Embryonic facial prominence (tissue), 1 donor: ENCODE measurements at regions not wholly inside any gene's neighbourhood (a gene's known extent, or its start where the extent isn't known, plus 50 kb on each side); places are given as distances from the start of the nearest gene placed in this dataset.

Experiments used
- DNase-seq: peaks from one replicate; pipeline ENCODE4 v3.0.0-alpha.2; 2016; ENCODE audit errors: extremely low spot score

GRCh38 chr3:150070271-150070670 is 99.6 kb upstream of the PFN2 start:
- no peak for DNase-seq

GRCh38 chr3:150069633-150070032 is 98.9 kb upstream of the PFN2 start:
- DNase-seq: no peak

- DNase-seq: no peak
These were observed 98.4 kb upstream of the PFN2 start for GRCh38 chr3:150069154-150069527.

DNA sequence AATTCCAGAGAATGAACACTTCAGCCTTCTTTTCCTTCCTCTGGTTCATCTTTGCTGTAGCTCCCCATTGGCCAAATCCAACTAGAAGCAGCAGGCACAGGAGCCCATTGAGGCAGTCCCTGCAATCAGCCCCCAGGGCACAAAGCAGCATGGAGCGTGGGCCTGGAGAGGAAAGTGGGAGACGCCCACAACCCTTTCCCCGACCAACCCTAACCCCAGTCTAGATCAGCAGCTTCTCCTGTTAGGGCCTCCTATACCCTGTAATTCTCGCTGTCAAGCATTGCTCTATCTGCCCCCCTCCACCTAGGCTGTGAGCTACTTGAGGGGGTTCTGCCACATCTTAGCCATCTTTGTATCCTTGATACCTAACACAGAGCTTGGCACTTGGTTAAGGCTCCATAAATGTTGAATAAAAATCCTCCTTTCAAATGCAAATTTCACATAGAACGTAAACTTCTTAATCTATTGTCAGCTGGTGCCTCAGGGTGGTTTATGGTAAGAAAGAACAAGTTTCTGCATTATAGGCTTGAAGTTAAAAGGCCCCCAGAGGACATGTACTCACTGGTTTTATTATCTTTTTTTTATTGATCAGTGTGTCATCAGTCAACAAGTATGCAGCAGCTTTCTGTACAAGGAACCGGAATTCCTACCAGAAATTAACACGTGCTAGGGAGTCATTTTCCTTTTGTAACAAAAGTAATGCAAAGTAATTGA is 97.9 kb upstream of the PFN2 start:
- no peak for DNase-seq

- DNase-seq: no peak
These were observed 96.9 kb upstream of the PFN2 start for GRCh38 chr3:150067561-150067960.

DNA sequence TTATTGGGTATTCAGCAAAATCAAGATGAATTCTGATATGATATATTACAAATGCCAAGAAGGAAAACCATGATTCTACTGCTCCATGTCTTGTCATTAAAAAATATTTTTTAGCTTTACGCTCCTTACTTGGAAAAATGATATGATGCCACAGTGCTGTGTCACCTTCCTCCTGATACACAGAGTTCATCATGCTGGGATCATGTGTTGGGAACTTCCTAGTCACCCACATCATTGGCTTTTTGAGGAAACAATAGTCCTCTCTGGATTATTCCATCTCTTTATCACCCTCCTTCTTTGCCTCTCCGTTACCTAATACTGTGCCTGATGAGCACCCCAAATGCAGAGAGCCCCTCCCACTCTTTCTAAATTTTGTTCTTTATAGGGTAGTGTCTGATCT is 94.3 kb upstream of the PFN2 start:
- no peak for DNase-seq

GRCh38 chr3:150063237-150063636 is 92.5 kb upstream of the PFN2 start:
- DNase-seq: no peak

DNA sequence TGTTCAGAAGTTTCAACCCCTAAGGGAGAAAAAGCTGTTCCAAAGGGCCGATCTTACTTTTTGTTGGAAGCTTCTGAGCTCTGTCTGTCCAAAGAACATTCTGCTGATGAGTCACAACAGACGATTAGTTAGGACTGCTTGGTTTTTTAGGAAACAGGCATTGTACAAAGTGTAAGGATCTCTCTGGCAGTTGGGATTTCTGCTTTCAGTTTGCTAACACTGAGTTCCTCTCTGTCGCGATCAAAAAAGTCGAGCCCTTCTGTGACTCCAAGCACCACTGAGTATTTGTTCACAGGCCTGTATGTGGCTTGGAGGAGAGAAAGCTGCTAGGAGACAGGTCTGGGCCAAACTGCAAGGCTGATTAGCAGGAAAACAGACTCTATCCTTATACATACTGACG is 91.8 kb upstream of the PFN2 start:
- no peak for DNase-seq

DNA sequence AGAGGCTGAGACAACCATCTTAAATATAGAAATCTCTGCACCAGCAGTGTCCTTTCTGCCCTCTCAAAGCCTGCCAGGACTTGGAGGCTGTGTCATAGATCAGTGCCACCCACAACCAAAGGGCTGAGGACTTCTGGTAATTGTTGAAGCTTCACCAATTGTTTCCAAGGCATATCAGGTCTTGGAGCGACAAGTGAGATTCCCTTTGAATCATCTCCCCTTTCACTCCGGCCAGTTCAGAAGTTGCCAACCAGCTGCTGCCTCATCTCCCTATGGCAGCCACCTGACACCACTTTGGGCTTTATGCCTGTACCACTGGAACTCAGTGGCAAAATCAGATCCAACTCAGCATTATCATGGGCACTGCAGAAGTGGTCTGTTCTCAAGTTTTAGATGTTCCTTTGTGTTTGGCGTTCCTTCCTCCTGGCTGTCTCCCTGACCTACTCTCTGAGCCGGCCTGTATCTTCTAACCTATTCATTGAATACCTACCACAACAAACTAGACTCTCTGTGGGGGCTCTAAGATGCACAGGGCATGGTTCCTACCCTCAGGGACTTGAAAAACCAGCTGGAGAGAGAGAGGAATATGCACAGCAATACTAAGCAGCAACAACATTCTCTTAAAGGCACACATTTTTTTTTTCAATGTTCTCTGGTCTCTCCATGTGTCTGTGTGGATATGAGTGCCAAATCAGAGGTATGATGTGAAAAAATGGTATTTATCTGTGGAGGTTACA is 90.8 kb upstream of the PFN2 start:
- DNase-seq: no peak

GRCh38 chr3:150059729-150060128 is 89.0 kb upstream of the PFN2 start:
- no peak for DNase-seq

DNA sequence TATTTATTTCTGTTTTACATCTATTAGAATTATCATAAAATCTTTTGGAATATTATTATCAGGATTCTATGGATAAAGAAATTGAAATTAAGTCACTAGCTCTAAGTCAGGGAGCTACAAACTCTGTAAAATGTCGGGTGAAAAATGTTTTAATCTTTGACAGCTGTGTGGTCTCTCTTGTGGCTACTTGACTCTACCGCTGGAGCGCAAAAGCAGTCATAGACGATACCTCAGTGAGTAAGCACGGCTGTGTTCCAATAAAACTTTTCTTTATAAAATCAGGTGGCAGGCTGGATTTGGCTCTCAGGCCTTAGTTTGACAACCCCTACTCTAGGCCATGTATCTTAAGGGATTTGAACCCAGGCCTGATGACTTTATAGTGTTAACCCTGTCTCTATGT is 88.5 kb upstream of the PFN2 start:
- DNase-seq: no peak

DNA sequence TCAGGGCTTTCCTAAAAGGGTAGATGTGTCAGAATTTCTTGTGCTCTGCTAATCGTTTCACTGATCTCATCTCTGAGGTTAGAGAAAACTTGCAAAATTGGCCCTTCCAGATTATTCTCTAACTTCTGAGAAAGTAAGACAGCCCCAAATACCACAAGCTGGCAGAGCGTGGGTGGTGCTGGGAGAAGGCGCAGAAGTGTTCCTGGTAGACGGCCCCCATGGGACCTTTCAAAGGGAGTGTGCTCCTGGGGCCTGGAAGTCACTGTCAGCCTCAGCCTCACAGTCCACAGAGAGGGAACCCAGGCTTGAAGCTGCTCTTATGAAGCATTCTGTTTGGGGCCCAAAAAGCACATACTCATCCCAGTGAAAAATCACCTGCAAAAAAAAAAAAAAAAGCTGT is 86.5 kb upstream of the PFN2 start:
- no peak for DNase-seq

DNA sequence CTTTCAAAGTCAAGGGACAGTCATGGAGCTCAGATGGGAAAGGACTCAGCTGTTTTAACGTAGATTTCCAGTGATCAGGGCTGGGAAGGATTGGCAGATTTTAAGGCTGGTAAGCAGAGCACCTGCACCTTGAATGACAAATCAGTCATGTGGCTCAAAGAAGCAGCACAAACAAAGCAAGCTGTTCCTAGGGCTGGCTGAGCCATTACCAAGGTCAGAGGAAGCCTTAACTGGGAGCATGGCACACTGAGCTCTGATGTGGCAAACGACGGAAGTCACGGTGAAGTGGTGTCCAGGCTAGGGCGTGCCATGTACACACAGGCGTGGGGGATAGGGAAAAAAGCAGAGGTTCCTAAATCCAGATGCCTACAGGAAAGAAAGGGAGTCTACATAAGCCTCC is 84.6 kb upstream of the PFN2 start:
- DNase-seq: no peak

GRCh38 chr3:150054635-150055034 is 83.9 kb upstream of the PFN2 start:
- DNase-seq: no peak

GRCh38 chr3:150050510-150050909 is 79.8 kb upstream of the PFN2 start:
- DNase-seq: no peak

DNA sequence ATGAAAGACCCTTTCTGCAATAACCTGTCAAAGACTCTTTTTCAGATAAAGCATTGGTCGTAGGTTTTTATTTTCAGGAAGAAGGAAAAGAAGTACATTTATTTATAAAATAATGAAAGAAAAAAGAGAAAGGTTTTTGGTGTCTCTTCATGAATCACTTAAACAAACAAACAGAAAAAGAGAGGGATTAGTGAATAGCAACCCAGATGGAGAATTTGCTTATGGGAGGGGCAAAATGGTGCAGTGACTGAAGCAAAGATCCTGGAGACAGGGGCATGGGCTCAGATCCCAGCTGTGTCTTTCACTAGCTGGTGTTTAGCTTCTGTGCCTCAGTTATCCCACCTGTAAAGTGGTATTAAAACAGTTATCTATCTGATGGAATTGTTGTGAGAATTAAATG is 78.6 kb upstream of the PFN2 start:
- no peak for DNase-seq

DNA sequence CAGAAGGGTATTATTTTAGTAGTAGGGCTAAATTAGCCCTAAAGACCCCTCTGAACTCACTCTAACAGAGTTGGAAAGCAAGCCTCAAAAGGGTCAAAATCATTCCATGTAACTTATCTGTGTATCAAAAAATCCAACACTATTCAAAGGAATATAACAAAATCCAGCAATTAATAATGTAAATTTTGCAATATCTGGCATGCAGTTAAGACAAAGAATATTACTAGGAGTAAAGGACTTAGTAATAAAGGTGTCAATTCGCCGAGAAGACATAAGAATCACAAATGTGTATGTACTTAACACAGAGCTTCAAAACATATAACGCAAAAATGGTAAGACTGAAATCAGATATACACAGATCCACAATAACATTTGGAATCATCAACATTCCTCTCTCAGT is 71.2 kb upstream of the PFN2 start:
- no peak for DNase-seq

DNA sequence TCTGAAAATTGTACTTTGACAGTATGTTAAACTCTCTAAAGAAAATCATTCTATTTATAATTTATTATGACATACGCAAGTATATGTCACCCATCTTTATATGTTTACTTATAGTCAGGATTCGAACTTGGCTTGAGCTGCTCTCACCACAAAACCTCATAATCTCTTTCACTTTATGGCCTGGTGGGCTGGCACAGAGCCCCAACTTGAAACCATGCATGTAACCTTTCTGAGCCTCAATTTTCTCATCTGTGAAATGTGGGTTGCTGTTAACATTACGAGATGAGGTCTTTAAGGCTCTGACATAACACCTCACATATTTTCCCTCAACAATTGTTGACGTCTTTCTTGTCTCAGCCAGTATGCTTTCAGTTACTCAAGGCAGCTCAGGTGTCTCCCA is 69.4 kb upstream of the PFN2 start:
- no peak for DNase-seq

DNA sequence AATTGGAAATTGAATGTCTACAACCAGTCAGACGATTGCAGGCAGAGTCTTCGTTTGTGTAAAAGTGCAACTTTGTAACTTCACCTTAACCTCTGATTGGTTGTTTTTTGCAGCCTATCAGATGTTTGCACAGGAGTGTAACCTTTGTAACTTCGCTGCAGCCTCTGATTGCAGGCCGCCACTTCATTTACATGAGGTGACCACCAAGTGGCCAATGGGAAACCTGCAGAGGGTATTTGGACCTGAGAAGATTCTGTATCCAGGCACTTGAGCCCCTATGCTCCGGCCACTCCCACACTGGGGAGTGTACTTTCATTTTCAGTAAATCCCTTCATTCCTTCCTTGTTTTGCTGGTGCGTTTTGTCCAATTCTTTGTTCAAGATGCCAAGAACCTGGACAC is 68.1 kb upstream of the PFN2 start:
- DNase-seq: no peak

DNA sequence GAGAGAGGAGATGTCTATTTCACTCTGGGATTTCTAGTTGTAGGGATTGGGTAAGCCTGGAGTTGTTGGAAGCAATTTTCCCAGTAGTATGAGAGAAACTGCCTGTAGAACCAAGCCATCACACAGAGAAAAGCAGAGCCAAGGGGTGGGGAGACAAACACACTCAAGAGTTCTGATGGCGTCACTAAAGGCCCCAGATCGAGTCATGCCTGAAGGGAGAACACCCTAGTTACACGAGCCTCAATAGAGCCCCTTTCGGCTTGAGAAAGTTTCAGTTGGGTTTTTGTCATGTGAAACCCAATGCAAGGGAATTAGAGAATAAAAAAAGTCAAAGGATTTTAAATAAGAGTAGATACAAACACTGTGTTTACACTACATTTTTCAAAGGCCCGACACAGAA is 66.1 kb upstream of the PFN2 start:
- DNase-seq: no peak

DNA sequence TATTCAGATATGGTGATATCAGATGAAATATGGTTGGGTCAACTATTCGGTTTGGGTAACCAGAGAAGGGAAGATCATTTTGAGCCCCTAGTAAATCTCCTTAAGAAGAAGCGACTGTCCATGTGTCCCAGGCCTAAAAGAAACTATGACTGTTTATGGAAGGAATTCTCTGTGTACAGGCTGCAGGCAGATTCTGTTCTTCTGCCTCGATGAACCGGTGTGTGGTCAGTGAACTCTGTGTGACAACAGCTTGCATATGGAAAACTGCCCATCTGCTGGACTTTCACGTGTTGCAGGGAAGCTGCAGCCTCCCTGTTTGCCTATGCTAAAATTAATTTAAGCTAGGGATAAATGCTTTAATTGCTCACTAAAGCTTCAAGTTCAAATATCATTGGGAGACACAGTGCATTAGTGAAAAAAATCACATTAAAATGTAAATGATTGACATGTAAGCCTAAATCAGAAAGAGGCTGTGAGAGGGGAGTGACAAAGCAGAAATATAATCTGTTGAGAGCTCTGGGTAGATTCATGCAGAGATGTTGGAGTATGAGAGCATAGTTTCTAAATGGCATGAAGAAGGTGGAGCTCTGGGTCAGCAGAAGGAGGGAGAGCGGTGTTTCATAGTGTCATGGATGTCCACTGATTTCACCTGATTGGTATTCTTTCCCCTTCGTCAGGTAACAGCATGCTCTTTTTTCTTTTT is 65.4 kb upstream of the PFN2 start:
- no peak for DNase-seq

DNA sequence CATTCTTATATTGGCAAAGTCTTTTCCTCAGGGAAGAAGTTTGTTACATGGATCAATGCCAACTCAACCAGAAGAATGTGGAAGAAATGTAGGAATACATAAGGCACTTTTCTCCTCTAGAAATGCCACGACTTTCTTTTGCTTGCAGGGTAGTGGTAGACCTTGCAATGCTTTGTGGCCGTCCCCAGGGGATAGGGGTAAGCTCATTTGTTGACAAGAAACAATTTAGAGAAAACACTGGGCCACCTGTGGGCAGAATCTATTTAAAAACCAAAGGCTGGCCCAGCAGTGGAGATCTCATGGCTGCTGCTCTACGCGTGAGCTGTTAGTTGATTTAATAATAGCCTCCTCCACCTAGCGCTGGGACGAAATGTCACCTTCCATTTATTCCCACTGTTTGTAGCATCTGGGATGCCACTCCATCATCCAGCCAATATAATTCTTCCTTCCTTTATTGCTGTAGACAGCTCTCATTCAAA is 64.6 kb upstream of the PFN2 start:
- no peak for DNase-seq

DNA sequence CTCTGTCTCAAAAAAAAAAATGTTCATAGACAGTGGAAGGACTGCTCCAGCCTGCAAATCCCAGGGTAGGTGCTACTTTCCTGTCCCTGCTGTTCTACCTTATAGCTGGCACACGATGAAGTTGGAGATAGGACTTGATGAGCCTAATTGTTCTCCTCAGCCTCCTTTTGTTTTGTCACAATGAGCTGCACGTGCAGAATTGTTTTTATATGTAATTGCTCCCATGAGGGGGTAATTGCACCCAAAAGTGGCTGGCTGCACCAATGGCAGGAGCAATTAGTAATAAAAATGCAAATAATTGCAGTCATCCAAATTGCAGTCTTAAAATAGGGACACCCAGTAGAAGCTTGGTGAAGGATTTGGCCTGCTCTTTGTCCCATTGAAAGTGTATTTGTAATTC is 63.0 kb upstream of the PFN2 start:
- DNase-seq: no peak
